GM19395 (cell line): ENCODE measurements at regions not wholly inside any gene's neighbourhood (a gene's known extent, or its start where the extent isn't known, plus 50 kb on each side); places are given as distances from the start of the nearest gene placed in this dataset.
"Not testable (repeated sequence)": the region's sequence is repeated elsewhere in the genome, so short reads cannot be mapped to it uniquely, and the experiment has no call there.

Experiments used
- ATAC-seq: cut with Tn5 transposase; IDR thresholded peaks from one replicate; pipeline ENCODE4 v1.9.1; 2021; ENCODE audit warnings: mild to moderate bottlenecking, moderate library complexity; ENCODE audit not compliant: unreplicated experiment

DNA sequence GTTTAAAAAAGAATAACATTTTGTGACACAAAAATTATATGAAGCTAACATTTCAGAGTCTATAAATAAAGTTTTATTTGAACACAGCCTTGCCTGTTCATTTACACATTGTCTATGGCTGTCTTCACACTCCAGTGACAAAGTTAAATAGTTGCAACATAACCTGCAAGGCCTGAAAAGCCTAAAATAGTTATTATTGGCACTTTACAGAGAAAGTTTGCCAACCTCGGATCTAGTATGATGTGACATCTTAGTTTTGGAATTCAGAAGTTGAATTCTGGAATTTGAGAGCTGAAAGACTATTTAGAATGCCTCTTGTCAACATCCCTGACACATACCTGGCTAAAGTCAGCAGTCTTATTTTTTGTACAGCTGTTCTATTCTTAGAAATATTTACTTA lies 68.3 kb downstream of the DYRK2 start:
- no peak for ATAC-seq

DNA sequence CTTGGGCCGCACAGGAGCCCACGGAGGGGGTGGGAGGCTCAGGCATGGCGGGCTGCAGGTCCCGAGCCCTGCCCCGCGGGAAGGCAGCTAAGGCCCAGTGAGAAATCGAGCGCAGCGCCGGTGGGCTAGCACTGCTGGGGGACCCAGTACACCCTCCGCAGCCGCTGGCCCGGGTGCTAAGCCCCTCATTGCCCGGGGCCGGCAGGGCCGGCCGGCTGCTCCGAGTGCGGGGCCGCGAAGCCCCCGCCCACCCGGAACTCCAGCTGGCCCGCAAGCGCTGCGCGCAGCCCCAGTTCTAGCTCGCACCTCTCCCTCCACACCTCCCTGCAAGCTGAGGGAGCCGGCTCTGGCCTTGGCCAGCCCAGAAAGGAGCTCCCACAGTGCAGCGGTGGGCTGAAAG lies 70.8 kb downstream of the DYRK2 start:
- ATAC-seq = not testable (repeated sequence)

DNA sequence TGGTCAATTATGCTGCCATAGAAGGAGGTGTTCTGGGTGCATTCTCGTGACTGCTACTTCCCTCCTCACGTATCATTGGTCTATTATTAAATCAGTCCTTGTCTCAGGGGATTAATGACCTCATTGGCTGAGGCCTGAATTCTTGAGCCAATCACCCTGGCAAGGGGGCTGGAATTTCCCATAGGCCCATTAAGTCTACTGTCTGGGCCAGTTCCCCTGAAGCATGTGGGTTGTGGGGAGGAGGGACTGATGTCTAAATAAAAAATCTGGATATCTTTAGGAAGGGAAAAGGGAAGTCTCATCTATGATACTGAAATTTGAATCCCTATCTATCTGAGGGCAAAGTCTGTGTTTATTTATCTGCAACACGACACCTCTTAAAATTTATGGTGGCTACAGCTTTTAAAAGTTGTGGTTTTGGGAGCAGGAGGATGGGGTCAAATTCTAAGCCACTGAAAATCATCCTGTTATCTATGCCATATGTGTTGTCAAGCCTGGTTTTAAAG lies 71.9 kb downstream of the DYRK2 start:
- ATAC-seq = no peak

DNA sequence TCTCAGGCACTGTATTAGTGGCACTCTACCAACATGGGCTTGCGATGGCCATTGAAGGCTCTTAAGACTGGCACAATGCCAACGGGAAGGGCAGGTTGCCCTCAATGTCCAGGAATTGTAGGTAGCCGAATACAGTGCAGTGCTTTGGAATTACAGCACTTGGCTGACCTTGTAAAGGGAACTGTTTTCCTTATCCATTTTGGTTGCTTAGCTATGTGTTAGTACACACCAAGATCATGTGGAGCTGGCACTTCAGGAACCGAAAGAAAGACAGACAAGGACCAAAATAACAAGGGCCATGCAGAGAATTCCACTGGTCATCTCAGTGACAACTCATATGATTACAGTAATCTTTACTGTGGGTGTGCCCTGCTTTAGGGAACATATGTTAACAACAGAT lies 72.7 kb downstream of the DYRK2 start:
- no peak for ATAC-seq

DNA sequence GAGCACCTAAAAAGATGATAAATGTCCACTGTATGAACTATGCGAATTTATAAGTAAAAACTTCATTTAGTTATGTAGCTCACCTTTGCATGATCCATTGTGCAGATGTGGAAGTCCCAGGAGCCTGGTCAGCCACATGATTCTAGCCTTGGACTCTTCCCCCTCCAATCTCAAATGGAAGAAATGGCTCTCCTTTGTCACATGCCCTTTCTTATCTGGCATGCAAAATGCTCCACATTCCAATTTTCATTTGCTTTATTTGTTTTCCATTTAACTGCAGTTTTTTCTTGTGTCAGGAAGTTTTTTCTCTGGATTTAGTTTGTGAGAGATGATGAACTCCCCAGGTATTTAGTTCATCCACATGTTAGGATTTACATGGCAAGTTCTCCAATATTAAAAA lies 73.8 kb downstream of the DYRK2 start:
- ATAC-seq = no peak

DNA sequence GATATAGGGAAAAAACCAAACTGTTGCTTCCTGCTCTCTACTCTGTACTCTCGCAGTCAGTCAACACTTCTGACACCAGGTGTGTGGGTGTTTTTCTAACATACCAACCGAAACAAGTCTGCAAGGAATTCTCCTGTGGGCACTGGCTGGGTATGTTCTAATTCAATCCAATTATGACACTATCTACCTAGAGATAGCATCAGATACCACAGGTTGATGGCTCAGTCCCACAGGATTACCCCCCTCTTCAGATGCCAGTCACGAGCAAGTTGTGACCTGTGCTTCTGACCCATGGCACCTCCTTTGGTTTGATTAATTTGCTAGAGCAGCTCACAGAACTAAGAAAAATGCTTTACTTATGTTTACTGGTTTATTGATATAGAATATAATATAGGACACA lies 78.3 kb downstream of the DYRK2 start:
- no peak for ATAC-seq

DNA sequence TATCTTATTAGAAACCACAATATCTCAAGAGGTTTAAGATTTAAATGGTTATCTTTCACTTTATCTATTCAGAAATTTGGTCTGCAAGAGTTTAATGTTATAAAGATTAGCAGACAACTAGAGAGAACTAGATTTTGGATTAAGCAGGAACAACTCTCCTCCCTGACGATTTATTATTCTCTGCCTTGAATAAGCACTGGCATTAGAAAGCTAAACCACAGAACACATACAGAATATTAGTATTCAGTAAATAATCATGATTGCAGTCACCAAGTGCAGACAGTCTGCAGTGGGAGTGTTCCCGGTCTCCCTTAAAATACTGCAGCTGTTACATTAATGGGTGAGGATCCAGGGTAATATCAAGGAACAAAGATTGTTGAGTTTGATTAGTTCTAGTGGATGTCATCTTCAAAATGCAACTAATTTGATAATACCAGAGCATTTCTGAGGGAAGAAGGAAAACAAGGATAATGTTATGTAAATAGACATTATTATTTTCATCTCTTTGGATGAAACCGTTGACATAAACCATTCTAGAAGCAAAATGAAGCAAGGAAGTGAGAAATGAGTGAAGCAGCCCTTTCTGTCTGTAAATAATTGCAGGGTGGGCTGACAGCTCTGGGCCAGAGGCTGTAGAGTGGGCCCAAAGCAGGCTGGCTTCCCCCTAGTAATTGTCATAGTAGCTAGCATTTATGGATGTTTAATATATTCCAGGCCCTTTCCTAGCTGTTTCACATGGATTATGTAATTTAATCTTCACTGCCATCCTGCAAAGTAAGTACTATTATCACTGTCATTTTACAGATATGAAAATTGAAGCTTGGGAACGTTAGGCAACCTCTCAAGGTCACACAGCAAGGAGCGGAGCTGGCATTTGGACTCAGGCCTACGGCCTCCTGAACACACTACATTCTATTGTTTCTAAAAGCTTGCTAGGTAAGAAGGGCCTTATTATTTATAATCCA lies 79.4 kb downstream of the DYRK2 start:
- no peak for ATAC-seq

DNA sequence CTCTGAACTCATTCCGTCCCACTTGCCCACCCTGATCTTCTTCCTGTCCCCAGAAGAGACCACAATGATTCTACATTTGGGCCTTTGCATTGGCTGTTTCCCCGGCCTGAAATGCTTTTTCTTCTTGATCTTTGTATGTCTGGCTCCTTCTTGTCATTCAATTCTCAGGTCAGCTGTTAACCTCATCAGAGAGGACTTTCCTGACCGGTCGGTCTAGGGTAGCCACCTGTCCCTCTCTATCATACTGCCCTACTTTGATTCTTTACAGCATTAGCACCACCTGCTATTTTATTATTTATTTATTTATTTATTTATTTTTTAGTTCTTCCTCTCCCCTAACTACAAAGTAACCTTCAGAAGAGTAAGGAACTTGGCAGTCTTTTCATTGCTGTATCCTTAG lies 84.3 kb downstream of the DYRK2 start:
- no peak for ATAC-seq

DNA sequence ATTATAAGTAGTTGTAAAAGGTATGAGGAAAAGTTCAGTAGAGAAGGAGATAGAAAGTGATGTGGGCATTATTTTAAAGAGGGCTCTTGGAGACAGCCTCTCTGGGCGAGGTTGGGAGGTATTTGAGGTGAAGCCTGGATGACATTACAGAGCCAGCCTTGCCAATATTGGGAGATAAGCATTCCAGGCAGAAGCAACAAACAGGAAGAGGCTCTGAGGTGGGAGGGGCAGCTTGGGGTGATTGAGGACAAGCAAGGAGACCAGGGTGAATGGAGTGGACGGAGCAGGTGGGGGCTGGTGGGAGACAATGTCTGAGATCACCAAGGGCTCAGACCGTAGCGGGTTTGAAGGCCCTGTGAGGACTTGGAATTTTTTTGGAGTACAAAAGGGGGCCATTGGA lies 87.3 kb downstream of the DYRK2 start:
- ATAC-seq = no peak

DNA sequence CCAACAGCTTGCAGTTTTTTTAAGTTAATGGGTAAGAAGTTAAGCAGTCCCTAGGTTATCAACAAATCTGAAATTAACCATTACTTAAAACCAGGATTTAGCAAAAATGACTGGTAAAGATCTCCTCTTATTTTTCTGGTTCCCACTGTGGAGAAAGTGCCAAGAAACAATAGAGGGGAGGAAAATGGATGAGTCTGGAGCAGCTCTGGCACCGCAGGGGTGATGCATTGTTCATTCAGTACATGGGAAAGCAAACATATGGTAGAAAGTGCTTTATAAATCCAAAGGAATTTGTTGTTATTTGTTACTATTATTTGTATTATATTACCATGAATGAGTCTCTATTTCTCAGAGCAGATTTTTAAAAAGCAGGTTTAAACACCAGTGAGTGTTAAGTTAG lies 92.2 kb downstream of the DYRK2 start:
- ATAC-seq = no peak

DNA sequence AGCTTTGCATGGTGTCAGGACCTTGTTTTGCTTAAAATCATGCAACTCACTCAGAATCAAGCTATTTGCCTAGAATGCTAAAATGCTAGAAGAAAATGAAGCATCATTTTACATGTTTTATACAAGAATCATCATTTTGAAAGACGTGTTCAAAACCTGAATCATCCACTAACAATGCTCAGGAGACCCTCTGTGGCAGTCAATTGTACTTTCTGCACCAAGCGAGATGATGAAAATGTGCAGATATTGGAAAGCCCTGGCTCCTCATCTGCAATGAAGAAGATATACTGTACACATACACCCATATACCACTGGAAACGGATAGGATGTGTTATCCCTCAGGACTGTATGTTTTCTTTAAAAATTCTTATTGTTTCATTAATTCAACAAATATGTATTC lies 92.7 kb downstream of the DYRK2 start:
- ATAC-seq = no peak

DNA sequence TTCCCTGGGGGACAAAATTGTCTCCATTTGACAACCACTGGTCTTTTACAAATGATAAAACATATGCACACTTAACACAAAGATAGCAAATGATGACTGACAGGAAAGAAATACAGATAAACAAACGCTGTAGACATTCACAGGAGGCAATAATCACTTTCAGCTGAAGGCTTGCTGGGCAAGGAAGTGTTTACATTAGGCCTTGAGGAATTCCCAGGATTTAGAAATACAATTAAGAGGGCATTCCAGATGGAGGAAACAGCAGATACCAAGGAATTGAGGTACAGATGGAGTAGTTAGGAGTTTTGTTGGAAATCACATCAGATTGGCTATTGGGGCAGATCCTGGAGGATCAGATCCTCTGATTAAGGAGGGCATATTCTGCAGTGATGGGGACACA lies 93.9 kb downstream of the DYRK2 start:
- no peak for ATAC-seq

DNA sequence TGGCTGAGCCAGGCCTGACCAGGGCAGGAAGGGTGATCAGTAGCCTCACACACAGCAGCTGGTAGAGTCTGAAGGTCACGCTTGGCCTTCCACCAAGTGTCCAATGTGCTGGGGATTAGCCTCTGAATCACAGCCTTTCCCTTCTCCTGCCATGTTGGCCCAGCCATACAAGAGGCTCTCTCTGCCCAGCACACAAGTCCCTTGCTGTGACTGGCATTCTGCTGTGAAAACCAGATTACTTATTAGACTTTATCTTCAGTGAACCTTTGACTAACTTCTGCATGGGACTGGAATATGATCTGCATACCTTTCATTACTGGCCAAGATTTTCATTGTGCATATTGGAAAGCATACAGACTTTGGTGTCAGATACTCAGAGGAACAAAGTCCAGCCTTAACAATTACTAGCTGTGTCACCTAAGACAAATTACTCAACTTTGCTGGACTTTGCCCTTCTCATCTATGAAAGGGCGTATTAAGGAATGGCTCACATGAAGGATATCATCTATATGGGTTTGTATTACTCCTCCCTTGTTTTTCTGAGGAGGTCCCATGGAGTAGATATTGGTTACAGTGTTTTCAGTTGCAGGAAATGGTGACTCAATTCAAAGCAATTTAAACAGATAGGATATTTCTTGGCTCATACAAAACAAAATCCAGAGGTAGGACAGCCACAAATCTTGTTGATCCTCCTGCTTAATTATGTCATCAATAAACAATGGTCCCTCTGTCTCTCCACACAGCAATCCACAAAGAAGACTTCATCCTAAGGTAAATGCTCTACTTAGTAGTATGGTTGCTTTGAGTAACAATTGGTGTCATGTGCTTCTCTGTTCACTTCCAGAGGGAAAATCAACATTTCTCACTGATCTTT lies 99.6 kb downstream of the DYRK2 start:
- ATAC-seq = no peak

DNA sequence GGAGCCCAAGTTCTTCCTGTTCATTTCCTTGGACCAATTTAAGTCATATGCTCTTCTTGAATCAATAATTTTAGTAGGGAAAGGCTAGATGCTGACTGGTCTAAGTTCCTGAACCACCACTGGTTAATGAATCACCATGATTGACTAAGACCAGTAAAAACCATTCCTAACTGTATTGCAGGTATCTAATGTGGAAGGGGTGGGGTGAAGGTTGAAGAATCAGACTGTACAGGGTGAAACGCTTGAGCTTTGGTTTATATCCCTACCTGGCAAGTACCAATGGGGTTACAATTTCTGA lies 100.1 kb downstream of the DYRK2 start:
- no peak for ATAC-seq

DNA sequence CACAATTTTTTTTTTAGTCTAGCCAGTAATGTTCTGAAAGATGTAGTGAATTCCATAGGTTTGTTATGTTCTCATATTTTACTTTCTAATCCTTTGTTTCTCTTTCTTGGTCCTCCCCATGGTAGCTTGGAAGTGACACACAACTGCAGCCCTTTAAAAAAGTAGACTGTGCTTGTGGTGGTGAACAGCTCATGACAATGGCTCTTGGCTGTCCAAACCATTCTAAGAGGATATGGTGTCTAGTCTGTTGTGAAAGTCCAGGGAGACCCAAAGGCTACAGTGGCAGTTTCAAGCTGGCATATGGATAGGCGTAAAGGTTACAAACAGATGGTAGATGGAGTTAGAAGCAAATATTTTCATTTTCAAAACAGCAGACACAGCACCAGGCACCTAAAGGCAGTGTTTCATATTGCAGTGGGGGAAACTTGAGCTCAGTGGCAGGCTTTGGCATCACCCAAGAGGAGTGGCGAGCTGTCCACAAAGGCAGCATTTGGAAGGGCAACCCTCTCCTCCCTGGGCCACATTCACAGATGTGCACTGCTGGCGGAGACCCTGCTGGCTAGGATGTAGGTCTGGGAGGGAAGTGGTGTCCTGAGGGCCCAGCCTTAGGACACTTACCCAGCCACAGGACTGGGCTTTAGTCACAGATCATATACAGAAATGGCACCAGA lies 102.1 kb downstream of the DYRK2 start:
- ATAC-seq = no peak

DNA sequence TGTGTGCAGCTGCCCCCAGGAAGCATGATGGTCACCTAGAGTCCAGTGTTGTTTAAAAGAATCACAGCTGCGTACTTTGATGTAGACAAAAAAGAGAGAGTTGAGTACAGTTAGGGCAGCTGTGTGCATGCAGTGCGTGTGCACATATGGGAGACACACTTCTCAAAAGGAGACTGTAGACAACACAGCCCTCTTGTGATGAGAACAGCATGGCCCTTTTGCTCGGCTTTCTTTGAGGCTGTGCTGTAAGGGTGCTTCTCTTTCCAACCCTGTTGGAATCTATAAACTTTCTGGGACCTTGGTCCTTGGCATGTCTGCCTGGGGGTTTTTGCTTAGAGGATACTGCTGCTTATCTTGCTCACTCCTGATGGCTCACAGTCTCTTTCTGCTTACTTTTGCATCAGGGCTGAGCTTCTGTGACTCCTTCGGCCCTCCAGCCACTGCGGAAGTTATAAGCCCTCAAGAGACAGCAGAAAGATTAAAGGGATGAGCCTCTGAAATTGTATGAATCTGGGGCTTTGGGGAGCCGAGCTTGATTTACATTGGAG lies 102.9 kb downstream of the DYRK2 start:
- ATAC-seq = no peak

DNA sequence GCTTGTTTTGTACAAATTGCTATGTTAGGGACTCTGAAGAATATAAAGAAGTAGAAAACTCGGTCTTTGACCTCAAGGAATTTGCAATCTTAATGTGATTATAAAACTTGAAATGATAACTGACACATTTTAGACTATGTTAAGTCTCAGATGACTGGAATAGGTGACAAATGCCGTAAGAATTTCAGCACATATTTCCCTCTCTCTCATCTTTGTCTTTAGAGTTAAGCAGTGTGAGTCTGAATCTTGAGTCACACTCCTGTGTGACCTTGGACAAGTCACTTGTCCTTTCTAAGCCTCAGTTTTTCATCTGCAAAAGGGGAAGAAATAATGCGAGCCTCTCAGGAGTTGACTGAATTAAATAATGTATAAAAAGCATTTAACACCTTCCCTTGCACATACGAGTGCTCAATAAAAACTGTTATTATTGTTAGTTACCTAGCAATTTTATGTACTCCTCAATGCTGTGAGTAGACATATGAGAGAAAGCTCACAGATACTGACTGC lies 103.7 kb downstream of the DYRK2 start:
- ATAC-seq = no peak

DNA sequence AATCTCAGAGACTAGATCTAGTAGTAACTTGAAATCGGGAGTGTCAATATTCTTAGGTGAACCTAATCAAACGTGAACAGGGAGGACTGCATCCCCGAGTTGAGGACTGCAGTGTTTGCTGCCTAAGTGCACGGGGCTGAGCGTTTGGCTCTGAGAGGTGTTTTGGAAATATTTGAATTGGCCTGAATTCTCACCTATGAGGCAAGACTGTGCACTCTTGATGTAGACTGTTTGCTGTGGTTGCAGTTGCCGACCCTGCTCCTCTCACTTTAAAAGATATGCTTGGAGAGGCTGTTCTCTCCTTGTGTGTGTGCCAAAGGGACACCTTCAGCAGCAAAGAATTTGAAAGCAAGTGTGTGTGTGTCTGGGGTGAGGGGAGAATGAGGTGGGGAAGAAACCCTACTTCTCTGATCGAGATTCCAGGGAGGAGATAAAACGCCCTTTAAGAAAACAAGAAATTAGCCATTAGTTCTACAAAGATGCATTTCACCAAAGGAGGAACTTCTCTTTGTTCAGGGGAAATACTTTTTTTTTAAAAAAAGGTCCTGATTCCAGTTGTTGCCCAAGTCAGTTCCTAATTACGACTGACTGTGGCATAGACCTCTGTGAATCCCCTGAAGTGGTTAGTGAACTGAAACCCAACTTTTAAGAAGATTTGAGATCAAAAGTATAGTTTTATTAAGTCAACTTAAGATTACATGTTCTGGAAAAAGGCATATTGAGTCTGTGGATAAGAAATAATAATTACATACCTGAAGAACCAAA lies 106.6 kb downstream of the DYRK2 start:
- ATAC-seq = no peak

DNA sequence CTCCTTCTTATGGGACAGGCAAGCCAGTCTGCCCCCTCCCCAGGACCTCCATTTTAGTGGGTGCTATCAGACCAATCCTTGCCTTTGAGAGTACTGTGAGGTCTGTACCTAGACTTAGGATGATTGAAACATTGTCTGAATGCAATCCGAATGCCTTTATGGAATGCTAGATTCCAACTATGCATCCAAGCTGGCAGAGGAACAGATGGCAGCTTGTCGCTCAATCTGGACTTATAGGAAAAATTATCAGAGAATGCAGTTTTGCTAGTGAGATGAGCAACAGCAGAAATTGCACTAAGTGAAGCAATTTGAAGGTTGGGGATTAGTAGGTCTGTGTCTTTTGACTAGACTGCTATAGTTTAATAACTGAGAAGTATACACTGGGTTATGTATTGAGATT lies 109.1 kb downstream of the DYRK2 start:
- ATAC-seq = peak; percentile 55

DNA sequence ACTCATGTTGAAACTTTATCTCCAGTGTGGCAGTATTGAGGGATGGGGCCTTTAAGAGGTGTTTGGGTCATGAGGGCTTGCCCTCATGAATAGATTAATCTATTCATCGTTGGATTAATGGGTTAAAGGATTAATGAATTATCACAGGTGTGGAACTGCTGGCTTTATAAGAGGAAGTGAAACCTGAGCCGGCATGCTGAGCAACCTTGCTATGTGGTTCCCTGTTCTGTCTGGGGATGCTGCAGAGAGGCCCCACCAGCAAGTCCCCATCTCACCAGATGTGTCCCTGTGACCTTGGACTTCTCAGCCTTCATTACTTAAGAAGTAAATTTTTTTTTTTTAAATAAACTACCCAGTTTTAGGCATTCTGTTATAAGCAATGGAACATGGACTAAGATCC lies 109.6 kb downstream of the DYRK2 start:
- ATAC-seq = peak; percentile 99
